ENCODE measurements at regions not wholly inside any gene's neighbourhood (a gene's known extent, or its start where the extent isn't known, plus 50 kb on each side); places are given as distances from the start of the nearest gene placed in this dataset.

GRCh38 chr15:89395031-89395430, 60.4 kb upstream of the POLG start:
- no peaks in the 10 kb centered on the region for H3K4me1 ChIP-seq (ENCODE audit: insufficient read depth, low read length)

GRCh38 chr15:89393056-89393455, 58.4 kb upstream of the POLG start:
- Mint-ChIP-seq H3K27me3 (ENCODE audit: low read depth, unreplicated experiment) (peaks cover 94% of the 10 kb centered on the region), H3K4me1 (ENCODE audit: low read depth, unreplicated experiment) (peaks cover 4% of the 10 kb centered on the region), H3K9me3 (ENCODE audit: unreplicated experiment) (no peaks in the 10 kb centered on the region), H3K36me3 (ENCODE audit: low read depth, unreplicated experiment) (no peaks in the 10 kb centered on the region), H3K27ac (ENCODE audit: unreplicated experiment) (no peak overlapping the region), H3K4me3 (ENCODE audit: unreplicated experiment) (no peak overlapping the region)
- no peaks in the 10 kb centered on the region for H3K79me2 ChIP-seq (ENCODE audit: insufficient read depth, low read length)
- FAIRE-seq = no peak
- no peaks in the 10 kb centered on the region for H3K36me3 ChIP-seq (ENCODE audit: insufficient read depth, low read length)
- no peak overlapping the region for H3K9ac ChIP-seq (ENCODE audit: low read length)
- no peak for TF ChIP-seq EZH2 (IDR thresholded peaks at IDR 0.05; ENCODE audit: insufficient read depth, low read length)
- TF ChIP-seq, protein P1, sequence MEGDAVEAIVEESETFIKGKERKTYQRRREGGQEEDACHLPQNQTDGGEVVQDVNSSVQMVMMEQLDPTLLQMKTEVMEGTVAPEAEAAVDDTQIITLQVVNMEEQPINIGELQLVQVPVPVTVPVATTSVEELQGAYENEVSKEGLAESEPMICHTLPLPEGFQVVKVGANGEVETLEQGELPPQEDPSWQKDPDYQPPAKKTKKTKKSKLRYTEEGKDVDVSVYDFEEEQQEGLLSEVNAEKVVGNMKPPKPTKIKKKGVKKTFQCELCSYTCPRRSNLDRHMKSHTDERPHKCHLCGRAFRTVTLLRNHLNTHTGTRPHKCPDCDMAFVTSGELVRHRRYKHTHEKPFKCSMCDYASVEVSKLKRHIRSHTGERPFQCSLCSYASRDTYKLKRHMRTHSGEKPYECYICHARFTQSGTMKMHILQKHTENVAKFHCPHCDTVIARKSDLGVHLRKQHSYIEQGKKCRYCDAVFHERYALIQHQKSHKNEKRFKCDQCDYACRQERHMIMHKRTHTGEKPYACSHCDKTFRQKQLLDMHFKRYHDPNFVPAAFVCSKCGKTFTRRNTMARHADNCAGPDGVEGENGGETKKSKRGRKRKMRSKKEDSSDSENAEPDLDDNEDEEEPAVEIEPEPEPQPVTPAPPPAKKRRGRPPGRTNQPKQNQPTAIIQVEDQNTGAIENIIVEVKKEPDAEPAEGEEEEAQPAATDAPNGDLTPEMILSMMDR (IDR thresholded peaks at IDR 0.05; ENCODE audit: insufficient read depth, low read depth, low read length) = no peak
- DNase-seq (ENCODE audit: low read depth) = no peak
- H3K27ac ChIP-seq (ENCODE audit: low read depth, low read length) = no peak overlapping the region
- no peaks in the 10 kb centered on the region for H3K4me1 ChIP-seq (ENCODE audit: insufficient read depth, low read length)
- no peak overlapping the region for H2AFZ ChIP-seq (ENCODE audit: low read depth, low read length)
- H4K20me1 ChIP-seq (ENCODE audit: insufficient read depth, low read length) = no peaks in the 10 kb centered on the region
- peaks cover 88% of the 10 kb centered on the region for H3K27me3 ChIP-seq (ENCODE audit: insufficient read depth, low read length)
- no peak overlapping the region for H3K4me3 ChIP-seq (ENCODE audit: insufficient read depth, low read depth, low read length)
- no peak overlapping the region for H3K4me2 ChIP-seq (ENCODE audit: low read length)
- H3K9me3 ChIP-seq (ENCODE audit: insufficient read depth, low read depth, low read length) = no peaks in the 10 kb centered on the region

More at GRCh38 chr15:89395031-89395430, 60.4 kb upstream of the POLG start:
- Histone ChIP-seq H3K9me3 (ENCODE audit: insufficient read depth, low read depth, low read length) (no peaks in the 10 kb centered on the region), H3K4me3 (ENCODE audit: insufficient read depth, low read depth, low read length) (no peak overlapping the region), H4K20me1 (ENCODE audit: insufficient read depth, low read length) (peaks cover 4% of the 10 kb centered on the region), H3K27me3 (ENCODE audit: insufficient read depth, low read length) (peaks cover 84% of the 10 kb centered on the region), H3K4me2 (ENCODE audit: low read length) (no peak overlapping the region), H3K27ac (ENCODE audit: low read depth, low read length) (no peak overlapping the region), H3K79me2 (ENCODE audit: insufficient read depth, low read length) (no peaks in the 10 kb centered on the region), H3K36me3 (ENCODE audit: insufficient read depth, low read length) (no peaks in the 10 kb centered on the region), H3K9ac (ENCODE audit: low read length) (no peak overlapping the region), H2AFZ (ENCODE audit: low read depth, low read length) (no peak overlapping the region)
- Mint-ChIP-seq H3K9me3 (ENCODE audit: unreplicated experiment) (no peaks in the 10 kb centered on the region), H3K27me3 (ENCODE audit: low read depth, unreplicated experiment) (peaks cover 94% of the 10 kb centered on the region), H3K4me3 (ENCODE audit: unreplicated experiment) (no peak overlapping the region), H3K36me3 (ENCODE audit: low read depth, unreplicated experiment) (no peaks in the 10 kb centered on the region), H3K27ac (ENCODE audit: unreplicated experiment) (no peak overlapping the region), H3K4me1 (ENCODE audit: low read depth, unreplicated experiment) (no peaks in the 10 kb centered on the region)
- no peak for FAIRE-seq
- TF ChIP-seq, protein P1 (IDR thresholded peaks at IDR 0.05; ENCODE audit: insufficient read depth, low read depth, low read length) = no peak
- TF ChIP-seq EZH2 (IDR thresholded peaks at IDR 0.05; ENCODE audit: insufficient read depth, low read length) = no peak
- DNase-seq (ENCODE audit: low read depth) = no peak

- no peak overlapping the region for H3K4me2 ChIP-seq (ENCODE audit: low read length)
- H3K4me1 ChIP-seq (ENCODE audit: insufficient read depth, low read length) = no peaks in the 10 kb centered on the region
- DNase-seq (ENCODE audit: low read depth) (no peak), FAIRE-seq (no peak)
- TF ChIP-seq, protein P1 (IDR thresholded peaks at IDR 0.05; ENCODE audit: insufficient read depth, low read depth, low read length) = no peak
- TF ChIP-seq EZH2 (IDR thresholded peaks at IDR 0.05; ENCODE audit: insufficient read depth, low read length) = no peak
- Mint-ChIP-seq H3K36me3 (ENCODE audit: low read depth, unreplicated experiment) (no peaks in the 10 kb centered on the region), H3K4me1 (ENCODE audit: low read depth, unreplicated experiment) (peaks cover 4% of the 10 kb centered on the region), H3K27me3 (ENCODE audit: low read depth, unreplicated experiment) (peaks cover 94% of the 10 kb centered on the region), H3K27ac (ENCODE audit: unreplicated experiment) (no peak overlapping the region), H3K9me3 (ENCODE audit: unreplicated experiment) (no peaks in the 10 kb centered on the region), H3K4me3 (ENCODE audit: unreplicated experiment) (no peak overlapping the region)
- no peak overlapping the region for H2AFZ ChIP-seq (ENCODE audit: low read depth, low read length)
- no peak overlapping the region for H3K27ac ChIP-seq (ENCODE audit: low read depth, low read length)
- H3K9me3 ChIP-seq (ENCODE audit: insufficient read depth, low read depth, low read length) = no peaks in the 10 kb centered on the region
- no peak overlapping the region for H3K4me3 ChIP-seq (ENCODE audit: insufficient read depth, low read depth, low read length)
- no peak overlapping the region for H3K9ac ChIP-seq (ENCODE audit: low read length)
- no peaks in the 10 kb centered on the region for H3K36me3 ChIP-seq (ENCODE audit: insufficient read depth, low read length)
- peaks cover 89% of the 10 kb centered on the region for H3K27me3 ChIP-seq (ENCODE audit: insufficient read depth, low read length)
- no peaks in the 10 kb centered on the region for H3K79me2 ChIP-seq (ENCODE audit: insufficient read depth, low read length)
- no peaks in the 10 kb centered on the region for H4K20me1 ChIP-seq (ENCODE audit: insufficient read depth, low read length)
Measured at GRCh38 chr15:89391685-89392257, 57.1 kb upstream of the POLG start.
